GM06990 (cell line): ENCODE measurements at regions not wholly inside any gene's neighbourhood (a gene's known extent, or its start where the extent isn't known, plus 50 kb on each side); places are given as distances from the start of the nearest gene placed in this dataset.

ENCODE experiments used
- DNase-seq: peaks from one replicate; pipeline ENCODE4 v3.0.0-alpha.2; 2011; ENCODE audit not compliant: insufficient read length; ENCODE audit errors: extremely low read depth
- H3K27me3 ChIP-seq: replicated peaks from 2 replicates; pipeline ENCODE4 v1.6.0; 2011; ENCODE audit warnings: low read length; ENCODE audit not compliant: control insufficient read depth, insufficient read depth
- H3K36me3 ChIP-seq: 2 replicates; pipeline ENCODE4 v1.5.1; 2011; ENCODE audit warnings: low read length; ENCODE audit not compliant: control insufficient read depth, insufficient read depth
- H3K4me3 ChIP-seq: replicated peaks from 2 replicates; pipeline ENCODE4 v1.5.1; 2011; ENCODE audit warnings: low read depth, mild to moderate bottlenecking, control low read depth, low read length
- TF ChIP-seq, protein P1 (sequence below): IDR thresholded peaks from 2 replicates; pipeline ENCODE4 v1.5.1; 2011; ENCODE audit warnings: low read length, control low read depth, mild to moderate bottlenecking, inconsistent platforms; ENCODE audit not compliant: insufficient read depth, poor library complexity, severe bottlenecking

DNA sequence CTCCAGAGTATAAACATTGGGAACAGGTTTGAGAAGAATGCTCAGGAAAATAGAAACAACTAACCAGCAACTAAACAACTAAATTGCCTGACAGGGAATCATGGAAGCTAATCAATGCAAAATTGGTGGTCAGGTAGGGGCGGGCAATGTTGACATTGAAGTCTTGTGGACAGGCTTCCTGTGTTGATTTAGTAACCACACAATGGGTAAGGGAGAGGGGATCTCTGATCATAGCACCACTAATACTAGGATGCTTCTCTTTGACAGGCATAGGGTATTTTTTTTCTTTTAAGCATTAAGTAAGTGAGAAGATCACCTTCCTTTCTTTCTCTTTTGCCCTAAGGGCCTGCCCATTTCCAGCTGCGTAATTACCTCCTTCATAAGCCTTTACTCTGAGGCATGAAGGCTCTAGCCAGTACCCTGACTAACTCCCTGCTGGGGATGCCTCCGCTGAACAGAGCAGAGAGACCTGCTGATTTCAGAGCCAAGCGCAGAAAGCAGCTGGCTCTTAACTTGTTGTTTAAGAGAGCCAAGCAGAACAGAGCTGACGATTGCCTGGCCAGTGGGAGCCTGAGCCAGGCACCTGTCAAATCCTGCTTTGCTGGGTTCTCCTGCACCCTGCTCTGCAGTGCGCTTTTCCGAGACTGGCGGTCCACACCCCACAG, 118.7 kb downstream of the BMP2 start:
- TF ChIP-seq, protein P1, sequence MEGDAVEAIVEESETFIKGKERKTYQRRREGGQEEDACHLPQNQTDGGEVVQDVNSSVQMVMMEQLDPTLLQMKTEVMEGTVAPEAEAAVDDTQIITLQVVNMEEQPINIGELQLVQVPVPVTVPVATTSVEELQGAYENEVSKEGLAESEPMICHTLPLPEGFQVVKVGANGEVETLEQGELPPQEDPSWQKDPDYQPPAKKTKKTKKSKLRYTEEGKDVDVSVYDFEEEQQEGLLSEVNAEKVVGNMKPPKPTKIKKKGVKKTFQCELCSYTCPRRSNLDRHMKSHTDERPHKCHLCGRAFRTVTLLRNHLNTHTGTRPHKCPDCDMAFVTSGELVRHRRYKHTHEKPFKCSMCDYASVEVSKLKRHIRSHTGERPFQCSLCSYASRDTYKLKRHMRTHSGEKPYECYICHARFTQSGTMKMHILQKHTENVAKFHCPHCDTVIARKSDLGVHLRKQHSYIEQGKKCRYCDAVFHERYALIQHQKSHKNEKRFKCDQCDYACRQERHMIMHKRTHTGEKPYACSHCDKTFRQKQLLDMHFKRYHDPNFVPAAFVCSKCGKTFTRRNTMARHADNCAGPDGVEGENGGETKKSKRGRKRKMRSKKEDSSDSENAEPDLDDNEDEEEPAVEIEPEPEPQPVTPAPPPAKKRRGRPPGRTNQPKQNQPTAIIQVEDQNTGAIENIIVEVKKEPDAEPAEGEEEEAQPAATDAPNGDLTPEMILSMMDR = no peak
- H3K4me3 ChIP-seq = no peak overlapping the region
- no peaks in the 10 kb centered on the region for H3K27me3 ChIP-seq
- no peaks in the 10 kb centered on the region for H3K36me3 ChIP-seq
- DNase-seq = no peak

DNA sequence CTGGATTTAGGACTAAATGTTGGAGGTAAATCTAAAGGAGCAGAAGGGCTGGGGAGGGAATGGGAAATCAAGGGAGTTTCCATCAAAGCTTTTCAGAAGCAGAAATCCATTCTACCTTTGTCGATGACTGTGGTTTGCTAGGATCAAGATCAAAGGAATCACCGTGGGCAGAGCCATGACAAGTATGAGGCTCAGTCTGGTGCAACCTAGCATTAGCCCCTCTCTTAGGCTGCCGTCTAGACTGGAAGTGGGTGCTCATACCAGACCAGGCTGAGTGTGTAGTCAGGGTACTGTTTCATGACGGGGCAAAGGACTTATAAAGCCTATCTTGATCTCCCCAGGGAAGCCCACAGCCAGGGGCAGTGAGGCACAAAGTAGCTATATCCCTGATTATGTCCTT, 120.5 kb downstream of the BMP2 start:
- Histone ChIP-seq H3K36me3 (no peaks in the 10 kb centered on the region), H3K27me3 (no peaks in the 10 kb centered on the region), H3K4me3 (no peak overlapping the region)
- TF ChIP-seq, protein P1 = no peak
- DNase-seq = no peak

DNA sequence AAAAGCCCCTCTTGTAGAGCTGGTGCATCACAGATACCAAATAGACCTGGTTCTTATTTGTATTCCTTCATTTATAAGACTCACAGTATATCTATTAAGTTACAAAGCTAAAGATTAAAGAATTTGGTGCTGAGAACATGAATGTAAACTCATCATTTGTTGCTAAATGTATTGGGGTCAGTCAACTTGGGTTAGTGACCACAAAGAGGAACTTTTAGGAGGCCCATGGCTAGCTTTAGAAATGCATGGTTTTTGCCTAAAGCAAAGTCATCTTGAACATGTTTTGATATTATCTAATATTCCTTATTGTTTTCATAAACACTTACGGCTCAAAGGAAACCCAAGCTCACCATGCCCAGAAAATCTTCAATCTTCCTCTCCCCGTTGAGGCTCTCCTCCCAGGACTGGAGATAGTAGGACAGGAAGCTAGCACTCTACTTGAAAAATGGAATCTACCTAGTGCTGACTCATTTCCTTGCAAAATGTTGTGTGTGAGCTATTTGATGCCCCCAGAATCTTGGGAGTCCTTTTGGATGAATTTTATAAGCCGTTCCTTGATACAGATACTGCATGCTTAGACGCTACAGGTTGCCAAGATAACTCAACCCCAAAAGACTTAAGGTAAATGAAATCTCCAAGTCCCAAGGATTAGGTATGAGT, 121.4 kb downstream of the BMP2 start:
- no peak for DNase-seq
- no peaks in the 10 kb centered on the region for H3K36me3 ChIP-seq
- TF ChIP-seq, protein P1 = no peak
- no peak overlapping the region for H3K4me3 ChIP-seq
- H3K27me3 ChIP-seq = no peaks in the 10 kb centered on the region

DNA sequence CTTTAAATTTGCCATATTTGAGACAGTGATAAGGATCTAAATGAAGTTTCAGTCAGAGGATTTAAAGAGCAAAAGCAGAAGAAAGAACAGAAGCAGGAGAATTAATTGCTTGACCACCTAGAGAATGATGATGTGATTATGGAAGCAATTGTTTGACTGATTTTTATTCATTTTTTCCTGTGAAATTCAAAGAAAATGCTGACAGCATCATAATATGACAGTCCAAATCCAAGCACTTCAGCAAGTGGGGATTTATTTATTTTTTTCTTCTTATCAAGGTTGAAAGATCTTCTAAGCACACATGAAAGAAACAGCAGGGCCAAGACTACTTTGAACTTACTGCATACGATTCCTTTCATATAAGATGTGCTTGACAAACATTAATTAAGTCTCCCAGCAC, 125.2 kb downstream of the BMP2 start:
- no peaks in the 10 kb centered on the region for H3K27me3 ChIP-seq
- no peak for DNase-seq
- TF ChIP-seq, protein P1 = no peak
- H3K4me3 ChIP-seq = no peak overlapping the region
- no peaks in the 10 kb centered on the region for H3K36me3 ChIP-seq

DNA sequence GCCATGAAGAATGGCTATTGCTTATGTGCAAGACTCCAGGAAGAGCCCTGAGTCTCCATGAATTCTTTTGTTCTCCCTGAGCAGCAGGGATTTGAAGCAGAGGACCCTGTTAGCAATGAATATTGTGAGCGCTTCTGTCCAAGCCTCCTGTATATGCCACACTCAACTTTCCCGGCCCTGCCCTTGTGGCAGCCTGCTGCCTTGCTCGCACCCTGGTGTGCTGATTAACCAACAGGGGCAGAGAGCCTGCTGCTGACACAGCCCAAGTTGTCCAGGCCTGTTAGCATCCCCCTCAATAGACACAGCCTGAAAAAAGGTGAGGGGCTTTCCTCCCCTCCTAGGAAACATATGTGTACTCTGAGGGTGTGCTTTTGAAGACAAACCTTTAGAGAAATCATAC, 131.4 kb downstream of the BMP2 start:
- H3K4me3 ChIP-seq = no peak overlapping the region
- H3K27me3 ChIP-seq = no peaks in the 10 kb centered on the region
- no peak for DNase-seq
- TF ChIP-seq, protein P1 = no peak
- no peaks in the 10 kb centered on the region for H3K36me3 ChIP-seq

DNA sequence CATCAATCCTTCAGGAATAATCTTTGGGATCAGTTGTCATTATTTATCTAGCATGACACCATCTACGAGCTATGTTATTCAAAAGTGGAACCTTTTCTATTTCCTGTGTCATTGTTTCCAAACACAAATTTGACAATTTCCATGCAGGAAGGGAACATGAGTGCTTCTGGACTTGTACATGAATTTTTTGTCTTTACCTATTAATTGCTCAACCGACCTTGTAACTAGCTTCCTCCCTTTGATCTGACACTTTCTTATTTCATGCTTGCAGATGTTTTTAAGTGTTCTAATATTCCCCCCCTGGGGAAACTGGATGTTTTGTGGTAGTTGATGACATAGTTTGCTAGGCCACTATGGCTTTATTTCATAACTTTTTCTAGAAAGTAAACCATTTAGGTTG, 139.4 kb downstream of the BMP2 start:
- Histone ChIP-seq H3K4me3 (no peak overlapping the region), H3K27me3 (no peaks in the 10 kb centered on the region), H3K36me3 (no peaks in the 10 kb centered on the region)
- no peak for DNase-seq
- TF ChIP-seq, protein P1 = no peak
